ENCODE measurements at regions not wholly inside any gene's neighbourhood (a gene's known extent, or its start where the extent isn't known, plus 50 kb on each side); places are given as distances from the start of the nearest gene placed in this dataset.

DNA sequence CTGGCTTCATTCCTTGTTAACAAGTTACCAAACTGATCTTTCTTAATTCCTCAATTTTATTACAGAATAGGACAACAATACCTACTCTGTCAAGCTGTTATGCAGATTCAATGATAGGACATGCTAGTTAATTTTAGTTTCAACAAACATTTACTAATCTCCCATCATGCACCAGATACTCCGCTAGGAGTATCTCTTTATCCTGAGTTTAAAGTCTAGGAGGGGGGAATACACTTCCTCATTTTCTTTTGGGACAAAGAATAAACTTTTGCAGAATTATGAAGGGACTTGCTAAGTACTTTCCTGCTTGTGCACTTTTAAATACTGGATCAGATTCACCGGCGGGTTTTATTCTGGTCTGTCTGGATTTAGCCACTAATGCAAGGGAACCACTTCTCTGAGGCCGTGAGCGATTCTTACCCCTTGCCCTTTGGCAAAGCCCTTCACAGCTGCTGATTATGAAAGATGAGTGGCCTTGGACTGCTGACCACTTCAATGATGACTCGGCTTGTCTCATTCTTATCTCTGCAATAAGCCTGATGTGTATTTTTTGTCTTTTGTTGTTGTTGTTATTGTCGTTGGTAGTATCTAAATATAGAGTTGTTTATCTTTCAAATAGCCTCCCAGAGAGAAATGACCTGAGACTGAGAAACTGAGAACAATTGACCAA is 73.9 kb downstream of the RMI1 start:
- H3K4me3 Mint-ChIP-seq, result no peak overlapping the region
- Histone ChIP-seq H3K27me3 (replicated peaks in 1 of 2; ENCODE audit: control insufficient read depth in 2 of 2, extremely low read depth in 1 of 2, insufficient read depth in 2 of 2, low read length in 1 of 2) (peaks cover 0 to 4% of the 10 kb centered on the region in 2 experiments), H3K27ac (ENCODE audit: low read length) (no peak overlapping the region), H3K9me3 (no peaks in the 10 kb centered on the region), H3K4me1 (ENCODE audit: control insufficient read depth in 1 of 2, extremely low read depth in 1 of 2, insufficient read depth in 2 of 2, low read length in 2 of 2) (no peaks in the 10 kb centered on the region), H3K36me3 (ENCODE audit: control insufficient read depth in 2 of 2, extremely low read depth in 1 of 2, insufficient read depth in 1 of 2, low read length in 1 of 2) (no peaks in the 10 kb centered on the region), H3K4me3 (ENCODE audit: control insufficient read depth in 1 of 2, extremely low read depth in 1 of 2, low read length in 1 of 2) (no peak overlapping the region)
- 92% methylated on average over 2 of the region's 7 CpGs for WGBS (ENCODE audit: insufficient coverage)
- no peak for ATAC-seq (replicated peaks in 1 of 4)
- no peaks in the 10 kb centered on the region for H3K4me1 Mint-ChIP-seq
- H3K36me3 Mint-ChIP-seq, result no peaks in the 10 kb centered on the region
- ChIA-PET CTCF (no interaction called here), POLR2A (no interaction called here)
- no peak for DNase-seq
- no peak overlapping the region for H3K27ac Mint-ChIP-seq
- H3K27me3 Mint-ChIP-seq, result peaks cover 10 to 21% of the 10 kb centered on the region in 2 donors
- H3K9me3 Mint-ChIP-seq, result no peaks in the 10 kb centered on the region

DNA sequence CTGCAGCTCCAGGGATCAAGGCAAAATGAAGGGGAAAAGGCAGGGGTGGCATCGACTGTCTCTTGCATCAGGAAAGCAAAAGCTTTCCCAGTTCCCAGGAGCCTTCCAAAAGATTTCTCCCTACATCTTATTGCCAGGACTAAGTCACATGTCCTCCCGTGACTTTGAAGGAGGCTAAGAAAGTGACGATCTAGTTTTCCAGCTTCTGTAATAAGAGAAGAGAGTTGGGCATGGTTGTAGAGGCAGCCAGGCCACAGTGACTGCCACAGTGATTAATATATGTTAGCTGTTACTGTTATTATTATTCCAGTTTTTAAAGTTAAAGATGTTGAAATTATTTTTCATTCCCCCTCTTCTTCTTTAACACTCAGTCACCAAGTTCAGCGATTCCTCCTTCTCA is 77.1 kb downstream of the RMI1 start:
- Mint-ChIP-seq H3K9me3 (no peaks in the 10 kb centered on the region), H3K4me1 (no peaks in the 10 kb centered on the region), H3K4me3 (no peak overlapping the region), H3K36me3 (no peaks in the 10 kb centered on the region), H3K27ac (peak overlapping the region in 1 of 2 donors; percentile 58), H3K27me3 (peaks cover 10 to 31% of the 10 kb centered on the region in 2 donors)
- Histone ChIP-seq H3K4me1 (ENCODE audit: control insufficient read depth in 1 of 2, extremely low read depth in 1 of 2, insufficient read depth in 2 of 2, low read length in 2 of 2) (no peaks in the 10 kb centered on the region), H3K9me3 (no peaks in the 10 kb centered on the region), H3K27ac (ENCODE audit: low read length) (no peak overlapping the region), H3K4me3 (ENCODE audit: control insufficient read depth in 1 of 2, extremely low read depth in 1 of 2, low read length in 1 of 2) (no peak overlapping the region), H3K27me3 (replicated peaks in 1 of 2; ENCODE audit: control insufficient read depth in 2 of 2, extremely low read depth in 1 of 2, insufficient read depth in 2 of 2, low read length in 1 of 2) (peaks cover 0 to 4% of the 10 kb centered on the region in 2 experiments), H3K36me3 (ENCODE audit: control insufficient read depth in 2 of 2, extremely low read depth in 1 of 2, insufficient read depth in 1 of 2, low read length in 1 of 2) (no peaks in the 10 kb centered on the region)
- 100% methylated on average over 1 of the region's 4 CpGs for WGBS (ENCODE audit: insufficient coverage)
- ChIA-PET POLR2A (no interaction called here), CTCF (no interaction called here)
- no peak for ATAC-seq (replicated peaks in 1 of 4)
- DNase-seq, result no peak

DNA sequence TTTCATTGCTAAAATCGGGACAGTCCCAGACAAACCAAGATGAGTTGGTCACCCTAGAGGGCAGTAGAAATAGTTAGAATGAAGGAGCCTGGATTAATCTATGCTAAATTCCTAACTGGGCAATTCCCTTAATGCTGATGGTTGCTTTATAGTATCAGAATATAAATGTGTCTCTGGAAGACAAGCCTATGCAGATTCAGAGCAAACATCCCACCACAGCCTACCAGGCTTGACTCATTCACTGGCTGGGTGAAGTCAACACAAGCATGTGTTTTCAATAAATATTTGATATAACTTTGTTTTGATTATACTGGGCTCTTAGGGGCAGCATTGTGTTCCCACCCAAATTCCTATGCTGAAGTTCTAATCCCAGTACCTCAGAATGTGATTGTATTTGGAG is 79.3 kb downstream of the RMI1 start:
- H3K27ac ChIP-seq (ENCODE audit: low read length), result no peak overlapping the region
- no peaks in the 10 kb centered on the region for H3K9me3 Mint-ChIP-seq
- no peaks in the 10 kb centered on the region for H3K36me3 ChIP-seq (ENCODE audit: control insufficient read depth in 2 of 2, extremely low read depth in 1 of 2, insufficient read depth in 1 of 2, low read length in 1 of 2)
- ChIA-PET POLR2A (no interaction called here), CTCF (no interaction called here)
- no peaks in the 10 kb centered on the region for H3K4me1 Mint-ChIP-seq
- H3K27me3 ChIP-seq (replicated peaks in 1 of 2; ENCODE audit: control insufficient read depth in 2 of 2, extremely low read depth in 1 of 2, insufficient read depth in 2 of 2, low read length in 1 of 2), result peaks cover 0 to 4% of the 10 kb centered on the region in 2 experiments
- H3K4me1 ChIP-seq (ENCODE audit: control insufficient read depth in 1 of 2, extremely low read depth in 1 of 2, insufficient read depth in 2 of 2, low read length in 2 of 2), result no peaks in the 10 kb centered on the region
- DNase-seq (no peak), ATAC-seq (replicated peaks in 1 of 4) (no peak)
- H3K27ac Mint-ChIP-seq, result no peak overlapping the region
- H3K4me3 ChIP-seq (ENCODE audit: control insufficient read depth in 1 of 2, extremely low read depth in 1 of 2, low read length in 1 of 2), result no peak overlapping the region
- no peak overlapping the region for H3K4me3 Mint-ChIP-seq
- 56% methylated on average over 1 of the region's 1 CpG for WGBS (ENCODE audit: insufficient coverage)
- H3K9me3 ChIP-seq, result no peaks in the 10 kb centered on the region
- H3K36me3 Mint-ChIP-seq, result no peaks in the 10 kb centered on the region
- peaks cover 10 to 22% of the 10 kb centered on the region in 2 donors for H3K27me3 Mint-ChIP-seq

DNA sequence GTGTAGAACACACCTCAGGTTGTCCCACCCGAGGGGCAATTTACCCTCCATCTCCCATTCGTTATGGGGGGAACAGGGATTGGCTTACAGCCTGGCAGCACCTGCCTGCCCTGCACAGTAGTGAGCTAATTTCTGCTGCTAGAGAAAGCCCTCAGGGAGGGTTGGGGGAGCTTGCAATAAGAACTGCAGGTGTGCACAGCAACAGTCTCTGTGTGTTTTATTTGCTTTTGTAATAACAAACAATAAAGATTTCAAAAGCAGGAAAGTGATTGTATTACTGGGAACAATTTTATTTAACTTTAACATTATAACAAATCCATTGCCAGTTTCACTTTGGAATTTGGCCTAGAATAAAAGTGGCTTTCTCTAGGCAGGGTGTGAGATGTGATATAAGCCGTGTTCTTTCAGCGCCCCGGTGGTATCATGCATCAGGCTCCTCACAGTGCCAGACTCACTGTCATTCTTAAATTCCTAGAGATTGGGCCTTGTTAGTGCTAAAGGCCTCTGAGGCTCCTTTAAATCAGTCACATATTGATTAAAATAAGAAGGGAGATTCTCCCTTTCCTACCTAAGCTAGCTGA is 81.1 kb downstream of the RMI1 start:
- Mint-ChIP-seq H3K27me3 (peaks cover 10 to 25% of the 10 kb centered on the region in 2 donors), H3K4me1 (no peaks in the 10 kb centered on the region), H3K4me3 (no peak overlapping the region), H3K9me3 (no peaks in the 10 kb centered on the region), H3K36me3 (no peaks in the 10 kb centered on the region), H3K27ac (no peak overlapping the region)
- H3K4me3 ChIP-seq (ENCODE audit: control insufficient read depth in 1 of 2, extremely low read depth in 1 of 2, low read length in 1 of 2), result no peak overlapping the region
- CTCF ChIA-PET, result no interaction called here
- no peaks in the 10 kb centered on the region for H3K9me3 ChIP-seq
- no peaks in the 10 kb centered on the region for H3K36me3 ChIP-seq (ENCODE audit: control insufficient read depth in 2 of 2, extremely low read depth in 1 of 2, insufficient read depth in 1 of 2, low read length in 1 of 2)
- POLR2A ChIA-PET, result no interaction called here
- H3K27me3 ChIP-seq (replicated peaks in 1 of 2; ENCODE audit: control insufficient read depth in 2 of 2, extremely low read depth in 1 of 2, insufficient read depth in 2 of 2, low read length in 1 of 2), result peaks cover 3 to 7% of the 10 kb centered on the region in 2 experiments
- ATAC-seq (replicated peaks in 1 of 4) (no peak), DNase-seq (no peak)
- H3K4me1 ChIP-seq (ENCODE audit: control insufficient read depth in 1 of 2, extremely low read depth in 1 of 2, insufficient read depth in 2 of 2, low read length in 2 of 2), result no peaks in the 10 kb centered on the region
- H3K27ac ChIP-seq (ENCODE audit: low read length), result no peak overlapping the region
- no CpG with 5 or more reads among the region's 5 CpGs for WGBS (ENCODE audit: insufficient coverage)

DNA sequence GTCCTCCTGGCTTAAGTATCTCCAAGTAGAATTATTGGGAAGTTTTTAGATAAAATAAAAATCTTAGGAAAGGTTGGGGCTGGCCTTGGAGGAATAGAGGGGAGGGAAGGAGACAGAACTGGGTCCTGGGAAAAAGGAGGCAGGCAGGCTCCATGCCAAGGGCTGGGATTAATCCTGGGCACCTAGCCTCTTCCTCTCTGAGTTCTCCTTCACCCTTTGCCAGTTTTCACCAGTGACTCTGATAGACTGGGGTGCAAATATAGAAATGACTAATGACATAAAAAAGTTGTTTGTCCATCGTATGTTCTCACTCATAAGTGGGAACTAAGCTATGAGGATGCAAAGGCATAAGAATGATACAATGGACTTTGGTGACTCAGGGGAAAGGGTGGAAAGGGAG is 81.9 kb downstream of the RMI1 start:
- Mint-ChIP-seq H3K9me3 (no peaks in the 10 kb centered on the region), H3K4me1 (no peaks in the 10 kb centered on the region), H3K27ac (no peak overlapping the region), H3K36me3 (no peaks in the 10 kb centered on the region), H3K27me3 (peaks cover 5 to 22% of the 10 kb centered on the region in 2 donors), H3K4me3 (no peak overlapping the region)
- no peak overlapping the region for H3K4me3 ChIP-seq (ENCODE audit: control insufficient read depth in 1 of 2, extremely low read depth in 1 of 2, low read length in 1 of 2)
- H3K36me3 ChIP-seq (ENCODE audit: control insufficient read depth in 2 of 2, extremely low read depth in 1 of 2, insufficient read depth in 1 of 2, low read length in 1 of 2), result no peaks in the 10 kb centered on the region
- 67% methylated on average over 1 of the region's 1 CpG for WGBS (ENCODE audit: insufficient coverage)
- H3K9me3 ChIP-seq, result no peaks in the 10 kb centered on the region
- no peak for ATAC-seq (replicated peaks in 1 of 4)
- peaks cover 3% of the 10 kb centered on the region in 2 experiments for H3K27me3 ChIP-seq (replicated peaks in 1 of 2; ENCODE audit: control insufficient read depth in 2 of 2, extremely low read depth in 1 of 2, insufficient read depth in 2 of 2, low read length in 1 of 2)
- no peak for DNase-seq
- ChIA-PET CTCF (interaction anchor here in 1 of 2 donors (0.6 kb wide), 1 partner anchor 126 kb away, joined by 4 read pairs; no protein-coding TSS in a partner anchor), POLR2A (no interaction called here)
- H3K27ac ChIP-seq (ENCODE audit: low read length), result no peak overlapping the region
- H3K4me1 ChIP-seq (ENCODE audit: control insufficient read depth in 1 of 2, extremely low read depth in 1 of 2, insufficient read depth in 2 of 2, low read length in 2 of 2), result no peaks in the 10 kb centered on the region

DNA sequence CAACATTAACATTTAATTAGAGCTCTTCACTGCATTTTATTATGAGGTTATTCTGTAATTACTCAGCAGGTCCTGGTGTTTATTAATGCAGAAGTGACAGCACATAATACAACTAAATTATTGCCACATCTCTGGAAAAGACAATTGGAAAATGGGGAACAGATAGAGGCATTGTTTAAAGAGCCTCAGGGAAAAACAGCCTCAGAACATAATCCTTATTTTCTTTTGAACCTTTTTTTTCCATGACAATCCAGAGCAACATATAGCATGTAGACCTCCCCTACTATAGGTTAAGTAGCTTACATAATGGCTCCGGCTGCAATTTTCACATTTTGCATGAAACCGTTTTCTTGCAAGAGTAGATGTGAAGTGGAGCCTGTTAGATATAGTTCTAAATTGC is 87.2 kb downstream of the RMI1 start:
- no peaks in the 10 kb centered on the region for H3K4me1 ChIP-seq (ENCODE audit: control insufficient read depth in 1 of 2, extremely low read depth in 1 of 2, insufficient read depth in 2 of 2, low read length in 2 of 2)
- no peak for ATAC-seq (replicated peaks in 1 of 4)
- no peak for DNase-seq
- Mint-ChIP-seq H3K4me3 (no peak overlapping the region), H3K27ac (no peak overlapping the region), H3K36me3 (no peaks in the 10 kb centered on the region), H3K4me1 (no peaks in the 10 kb centered on the region), H3K27me3 (peaks cover 2 to 12% of the 10 kb centered on the region in 2 donors), H3K9me3 (no peaks in the 10 kb centered on the region)
- H3K27me3 ChIP-seq (replicated peaks in 1 of 2; ENCODE audit: control insufficient read depth in 2 of 2, extremely low read depth in 1 of 2, insufficient read depth in 2 of 2, low read length in 1 of 2), result peaks cover 3% of the 10 kb centered on the region in 2 experiments
- no peak overlapping the region for H3K4me3 ChIP-seq (ENCODE audit: control insufficient read depth in 1 of 2, extremely low read depth in 1 of 2, low read length in 1 of 2)
- no peaks in the 10 kb centered on the region for H3K9me3 ChIP-seq
- no peak overlapping the region for H3K27ac ChIP-seq (ENCODE audit: low read length)
- H3K36me3 ChIP-seq (ENCODE audit: control insufficient read depth in 2 of 2, extremely low read depth in 1 of 2, insufficient read depth in 1 of 2, low read length in 1 of 2), result no peaks in the 10 kb centered on the region
- POLR2A ChIA-PET, result no interaction called here
- no CpG with 5 or more reads among the region's 2 CpGs for WGBS (ENCODE audit: insufficient coverage)
- CTCF ChIA-PET, result interaction anchor here (0.5 to 0.6 kb wide), 2 partner anchors 18 to 114 kb away, joined by 3 to 6 read pairs; no protein-coding TSS in a partner anchor
